NK-92 (cell line): ENCODE measurements at regions not wholly inside any gene's neighbourhood (a gene's known extent, or its start where the extent isn't known, plus 50 kb on each side); places are given as distances from the start of the nearest gene placed in this dataset.

Source experiments
- DNase-seq: peaks from one replicate; lab custom pipeline; 2025; ENCODE audit not compliant: unreplicated experiment; lab: John Stamatoyannopoulos, UW

DNA sequence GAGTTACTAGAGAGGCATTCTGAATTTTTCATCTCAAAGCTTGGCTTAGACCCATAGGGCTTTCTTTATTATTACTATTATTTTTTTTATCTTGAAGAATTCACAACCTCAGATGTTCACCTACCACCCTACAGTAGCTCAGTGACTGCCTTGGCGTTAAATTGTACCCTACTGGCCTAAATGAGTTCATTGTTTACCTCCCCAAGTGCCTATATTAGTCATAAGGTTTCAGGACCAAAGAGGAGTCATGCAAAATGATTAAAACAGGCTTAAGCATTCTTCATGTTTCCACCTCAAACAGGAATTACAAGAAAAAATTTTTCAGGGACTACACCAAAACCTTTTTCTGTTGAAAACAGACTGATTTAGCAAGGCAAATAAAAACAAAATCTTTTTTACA lies 751.5 kb downstream of the SQOR start:
- DNase-seq: no peak

GRCh38 chr15:46389739-46390138 lies 754.9 kb downstream of the SQOR start:
- no peak for DNase-seq

DNA sequence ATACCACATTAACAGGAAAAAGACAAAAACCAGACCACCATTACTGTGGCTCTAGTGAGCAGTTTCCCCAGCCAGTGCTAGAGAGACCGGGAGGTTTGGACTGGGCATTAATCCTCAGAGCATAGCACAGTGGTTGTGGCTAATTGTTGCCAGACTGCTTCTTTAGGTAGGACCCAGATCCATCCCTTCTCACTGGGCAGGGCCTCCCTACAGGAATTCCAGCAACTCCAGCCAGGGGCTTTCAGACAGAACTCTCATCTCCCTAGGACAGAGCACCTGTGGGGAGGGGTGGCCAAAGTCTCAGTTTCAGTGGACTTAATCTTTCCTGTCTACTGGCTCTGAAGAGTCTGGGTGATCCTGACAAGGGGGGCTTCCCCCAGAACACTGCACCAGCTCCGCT lies 759.6 kb downstream of the SQOR start:
- no peak for DNase-seq

GRCh38 chr15:46408312-46408711 lies 773.5 kb downstream of the SQOR start:
- DNase-seq: no peak

DNA sequence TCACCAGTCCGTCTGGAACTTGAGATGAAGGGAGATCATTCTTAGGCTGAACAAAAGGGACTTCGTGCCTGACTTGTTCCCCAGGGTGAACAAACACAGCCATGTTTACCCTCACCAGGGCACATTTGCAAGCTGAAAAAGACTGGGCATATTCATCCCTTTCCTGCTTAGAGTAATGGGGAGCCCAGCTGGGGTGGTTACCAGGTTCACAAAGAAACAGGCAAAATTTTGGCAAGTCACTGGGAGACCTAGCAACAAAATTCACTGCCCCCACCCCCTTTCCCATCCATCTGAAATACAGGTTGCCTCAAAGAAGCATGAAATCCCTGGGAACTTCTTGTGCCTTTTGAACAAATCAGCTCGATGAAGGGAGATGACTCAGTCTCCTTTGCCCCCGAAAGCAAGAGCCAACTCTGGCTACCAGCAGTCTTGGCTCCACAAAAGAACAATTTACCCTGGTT lies 775.0 kb downstream of the SQOR start:
- no peak for DNase-seq

DNA sequence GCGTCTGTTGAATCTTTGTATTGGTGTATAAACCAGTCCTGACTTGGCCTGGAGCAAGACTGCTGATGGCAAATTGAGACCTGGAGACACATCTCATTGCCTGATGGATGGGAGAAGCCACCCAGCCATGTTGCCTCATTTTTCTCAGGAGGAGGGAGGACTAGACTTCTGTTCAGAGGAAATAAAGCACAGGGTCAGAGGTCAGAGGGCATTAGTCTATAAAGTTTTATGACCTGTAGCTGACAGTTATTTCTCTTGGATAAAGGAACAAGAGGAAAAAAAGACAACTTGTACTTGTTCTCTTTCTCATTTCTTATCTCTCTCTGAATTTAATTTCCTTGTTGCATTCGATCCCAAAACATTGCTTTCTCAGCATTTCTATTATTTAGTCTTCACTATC lies 775.9 kb downstream of the SQOR start:
- DNase-seq: no peak

DNA sequence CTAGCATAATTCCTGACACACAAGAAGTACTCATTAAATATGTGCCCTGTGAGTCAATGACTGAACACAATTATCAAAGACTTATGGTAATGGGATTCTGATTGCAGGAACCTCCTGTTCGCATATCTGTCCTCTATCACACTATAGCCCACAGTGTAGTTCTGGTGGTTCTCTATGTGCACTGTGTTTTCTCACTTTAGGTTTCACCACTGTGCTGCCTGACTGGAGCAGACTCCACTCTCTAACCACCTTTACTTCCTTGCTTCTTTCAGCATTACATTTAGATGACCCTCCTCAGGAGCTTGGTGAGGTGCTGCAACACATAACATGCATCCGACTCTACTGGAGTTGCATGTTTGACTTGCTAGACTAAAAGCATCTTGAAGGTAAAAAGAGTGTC lies 777.1 kb downstream of the SQOR start:
- no peak for DNase-seq

- no peak for DNase-seq
Observed at GRCh38 chr15:46413799-46414198, 779.0 kb downstream of the SQOR start.

- no peak for DNase-seq
Observed at GRCh38 chr15:46416544-46416943, 781.7 kb downstream of the SQOR start.

DNA sequence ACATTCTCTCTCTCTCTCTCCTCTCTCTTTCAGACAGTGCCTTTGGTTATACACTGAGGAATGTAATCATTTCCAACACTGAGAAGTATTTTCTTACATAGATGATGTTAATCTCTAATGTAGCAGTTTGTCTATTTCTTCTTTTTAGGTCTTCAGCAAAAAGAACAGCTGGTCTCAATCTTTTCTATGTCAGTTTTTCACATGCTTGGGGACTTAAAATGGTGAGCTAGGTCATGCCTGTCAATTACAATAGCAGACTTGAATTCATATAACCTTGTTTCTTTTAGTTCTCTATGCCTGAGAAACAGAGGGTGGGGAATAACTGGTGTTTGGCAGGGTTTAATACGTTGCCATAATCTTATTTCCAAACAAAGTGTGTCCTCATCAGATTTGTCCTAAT lies 786.2 kb downstream of the SQOR start:
- no peak for DNase-seq

DNA sequence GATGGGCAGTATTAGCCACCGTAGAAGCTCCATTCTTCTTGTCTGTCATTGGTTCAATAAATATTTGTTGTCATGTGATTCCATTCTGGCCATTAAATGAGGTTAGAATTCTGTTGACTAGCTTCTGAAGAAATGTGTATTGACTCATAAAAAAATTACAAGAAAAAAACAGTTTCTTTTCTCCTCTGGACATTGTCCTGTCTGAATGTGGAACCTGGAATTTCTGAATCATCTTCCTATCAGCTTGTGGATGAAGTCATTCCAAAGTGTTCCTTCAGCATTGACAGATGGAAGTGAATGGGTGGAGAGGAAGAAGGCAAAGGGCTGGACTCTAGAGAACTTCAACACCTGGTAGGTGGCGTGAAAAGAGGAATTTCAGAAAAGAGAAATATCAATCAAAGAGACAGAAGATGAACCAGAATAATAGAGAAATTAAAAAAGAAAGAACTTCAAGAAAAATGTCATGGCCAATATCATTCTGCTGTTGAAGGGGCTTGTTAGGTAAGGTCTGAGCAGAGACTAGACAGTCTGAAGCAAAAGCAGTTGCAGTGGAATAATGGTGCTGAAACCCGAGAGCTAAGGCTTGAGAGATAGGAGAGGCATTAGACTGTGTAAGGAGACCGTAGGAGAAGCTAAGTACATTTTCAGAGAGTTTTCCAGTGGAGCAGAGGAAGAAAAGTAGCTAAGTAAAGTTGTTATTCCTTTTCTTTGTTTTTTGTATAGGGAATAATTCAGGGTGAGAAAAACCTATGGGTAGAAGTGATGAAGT lies 806.6 kb downstream of the SQOR start:
- DNase-seq: no peak

GRCh38 chr15:46442184-46442583 lies 807.4 kb downstream of the SQOR start:
- no peak for DNase-seq

DNA sequence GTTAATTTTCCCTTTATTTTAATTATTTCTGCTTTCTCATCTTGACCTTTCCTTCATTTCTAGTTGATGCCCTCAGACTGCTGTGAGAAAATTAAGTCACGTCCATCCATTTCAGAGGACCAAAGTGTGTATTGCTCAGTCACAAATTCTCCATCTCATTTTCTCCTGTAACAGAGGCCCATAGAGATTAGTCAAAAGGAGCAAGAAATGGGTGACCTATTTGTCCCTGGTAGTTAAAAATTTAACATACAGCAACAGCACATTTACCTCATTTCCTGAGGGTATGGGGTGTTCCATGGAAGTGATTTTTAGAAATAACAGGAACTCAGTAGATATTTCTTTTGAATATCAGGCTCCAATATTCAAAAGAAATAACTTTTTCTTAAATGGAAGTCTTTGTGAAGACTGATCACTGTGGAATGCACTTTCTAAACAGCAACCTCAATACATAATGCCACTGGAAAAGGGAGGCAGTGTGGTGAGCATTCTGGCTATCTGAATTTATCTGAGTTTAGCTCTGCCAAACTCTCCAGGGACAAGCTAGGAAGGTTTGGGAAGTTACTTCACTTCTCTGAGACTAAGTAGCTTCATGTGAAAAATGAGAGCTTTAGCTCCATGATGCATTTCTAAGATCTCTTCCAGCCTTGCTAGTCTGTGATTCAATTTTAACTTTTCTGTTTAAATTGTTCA lies 808.2 kb downstream of the SQOR start:
- DNase-seq: no peak

DNA sequence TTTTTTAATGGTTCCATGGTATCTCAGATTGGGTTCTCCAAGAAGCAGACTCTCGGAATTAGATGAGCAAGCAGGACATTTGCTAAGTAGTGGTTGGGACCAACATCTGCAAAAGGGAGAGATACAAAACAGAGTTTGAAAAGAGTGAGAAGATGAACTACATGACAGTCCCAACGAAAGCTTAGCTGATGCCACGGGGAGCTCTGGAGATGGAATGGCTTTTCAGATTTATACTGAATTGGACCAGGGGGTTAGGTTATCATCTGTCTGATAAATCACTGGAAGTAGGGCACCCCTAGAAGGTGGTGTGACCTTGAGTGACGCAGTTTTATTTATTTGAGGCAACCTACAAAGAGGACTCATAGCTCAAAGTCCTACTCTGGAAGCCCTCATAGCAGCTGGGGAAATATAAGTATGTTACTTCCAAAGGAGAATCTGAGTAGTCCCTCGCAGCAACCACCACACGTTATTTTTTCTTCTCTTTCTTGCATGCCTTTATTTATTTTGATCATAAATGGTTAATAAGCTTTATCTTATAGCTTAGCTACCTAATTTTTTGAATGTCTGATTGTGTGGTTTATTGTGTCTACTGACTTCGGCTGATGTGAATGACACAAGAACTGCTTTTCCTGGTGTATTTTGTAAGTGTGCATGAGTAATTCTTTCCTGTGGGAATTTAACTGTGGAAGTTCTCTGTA lies 815.4 kb downstream of the SQOR start:
- no peak for DNase-seq

GRCh38 chr15:46450810-46451182 lies 816.0 kb downstream of the SQOR start:
- DNase-seq: no peak

- no peak for DNase-seq
Observed at GRCh38 chr15:46452297-46452820, 817.5 kb downstream of the SQOR start.

DNA sequence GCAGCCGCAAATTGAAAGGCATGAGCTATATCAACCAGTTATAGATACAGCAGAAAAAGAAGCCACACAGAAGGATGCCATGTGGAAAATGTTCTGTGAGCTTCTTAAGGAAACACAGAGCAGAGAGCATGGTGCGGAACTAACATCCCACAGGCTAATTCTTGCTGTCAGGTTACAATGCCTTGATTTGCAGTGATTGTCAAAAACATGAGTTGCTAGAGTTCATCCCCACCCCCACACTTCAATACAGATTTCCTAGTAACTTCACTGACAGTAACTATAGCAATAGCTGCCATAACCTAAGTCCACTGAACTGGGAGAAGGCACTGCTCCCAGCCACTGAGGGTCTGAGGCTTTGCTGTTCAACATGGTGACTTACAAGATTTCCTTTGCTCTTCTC lies 821.6 kb downstream of the SQOR start:
- no peak for DNase-seq

DNA sequence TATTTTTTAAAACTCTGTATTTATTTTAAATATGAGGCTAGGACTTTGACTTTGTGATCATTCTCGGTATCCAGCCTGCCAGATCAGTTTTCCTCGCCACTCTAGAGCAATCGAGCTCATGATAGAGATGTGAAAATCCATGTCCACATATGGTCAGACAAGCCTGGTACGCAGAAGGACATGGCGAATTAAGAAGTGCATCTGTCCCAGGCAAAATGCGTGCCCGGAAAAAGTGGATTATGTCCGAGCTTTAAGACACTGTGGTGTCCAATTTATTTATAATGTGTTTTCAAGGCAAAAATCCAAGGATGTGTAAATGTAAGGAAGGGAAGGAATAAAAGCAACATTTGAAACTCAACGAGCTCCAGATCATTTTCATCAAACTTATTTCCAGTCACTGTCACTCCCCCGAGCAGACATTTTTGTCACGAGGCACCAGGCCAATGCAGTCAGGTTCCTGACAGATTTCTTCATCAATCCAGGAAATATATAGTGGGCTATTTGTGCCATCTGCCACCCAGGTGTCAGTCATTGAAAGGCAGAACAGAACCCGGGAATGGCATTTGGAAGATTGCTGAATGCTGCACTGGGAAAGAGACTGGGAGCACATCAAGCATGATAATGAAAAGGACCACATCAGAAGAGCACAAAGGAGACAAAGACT lies 825.7 kb downstream of the SQOR start:
- no peak for DNase-seq

DNA sequence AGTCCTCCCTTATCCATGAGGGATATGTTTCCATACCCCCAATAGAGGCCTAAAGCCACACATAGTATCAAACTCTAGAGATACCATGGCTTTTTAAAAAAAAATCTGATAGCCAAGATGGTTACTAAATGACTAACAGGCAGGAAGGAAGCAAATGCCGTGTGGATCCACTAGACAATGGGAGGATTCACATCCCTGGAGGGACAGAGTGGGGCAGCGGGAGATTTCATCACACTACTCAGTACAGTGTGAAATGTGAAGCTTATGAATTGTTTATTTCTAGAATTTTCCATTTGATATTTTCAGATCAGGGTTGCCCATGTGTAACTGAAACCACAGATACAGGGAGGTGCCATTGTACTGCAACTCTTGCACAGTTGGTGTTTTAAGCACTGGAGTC lies 826.6 kb downstream of the SQOR start:
- DNase-seq: no peak

- DNase-seq: no peak
Observed at GRCh38 chr15:46467041-46467440, 832.2 kb downstream of the SQOR start.

DNA sequence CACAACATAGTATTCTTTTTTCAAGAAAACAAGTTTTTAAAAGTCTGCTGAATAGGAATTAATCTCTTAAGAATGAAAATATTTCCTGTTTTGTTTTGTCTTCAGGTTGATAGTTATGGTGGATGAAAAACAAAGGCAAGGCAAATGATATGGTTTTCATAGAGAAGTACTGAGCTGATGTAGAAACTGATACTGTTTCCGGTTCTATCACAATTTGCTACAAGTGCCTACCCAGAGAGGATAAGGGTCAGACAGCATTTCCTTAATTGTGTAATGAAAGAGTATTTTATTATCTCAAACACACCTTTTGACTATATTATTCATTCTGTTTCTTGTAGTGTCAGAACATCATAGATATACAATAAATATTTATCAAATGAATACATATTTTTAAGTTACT lies 836.3 kb downstream of the SQOR start:
- no peak for DNase-seq
